Caco-2 (cell line): ENCODE measurements at regions not wholly inside any gene's neighbourhood (a gene's known extent, or its start where the extent isn't known, plus 50 kb on each side); places are given as distances from the start of the nearest gene placed in this dataset.

Source experiments
- BruUV-seq: library from RNA; stranded (reverse); fragments of 400-500 nt; replicated peaks from 2 replicates; lab custom pipeline; 2021; lab: Mats Ljungman, UMichigan
- CTCF ChIA-PET: fragments of 300-600 bp; sonication (Branson Sonifier 250); formaldehyde crosslinking; loops from one replicate; lab custom pipeline; 2022; ENCODE audit warnings: antibody characterized with exemption; lab: Charles Lee
- POLR2A ChIA-PET: fragments of 300-600 bp; sonication (Branson Sonifier 250); formaldehyde crosslinking; loops from one replicate; lab custom pipeline; 2022; ENCODE audit warnings: antibody characterized with exemption; lab: Charles Lee
- DNase-seq, 2 experiments: peaks; one replicate each; pipeline versions ENCODE4 v3.0.0 to v3.0.0-alpha.2; 2020 to 2022
- H3K27me3 ChIP-seq: replicated peaks from 2 replicates; pipeline ENCODE4 v1.6.0; 2011; ENCODE audit warnings: low read length; ENCODE audit not compliant: control insufficient read depth, insufficient read depth
- H3K36me3 ChIP-seq: 2 replicates; pipeline ENCODE4 v1.5.1; 2011; ENCODE audit warnings: low read length; ENCODE audit not compliant: control insufficient read depth, insufficient read depth
- H3K4me1 ChIP-seq: fragments of 250-450 bp; sonication (Bioruptor Pico); 2 replicates; pipeline ENCODE4 v1.5.1; 2020; ENCODE audit warnings: mild to moderate bottlenecking
- H3K4me3 ChIP-seq: 2 replicates; pipeline ENCODE4 v1.5.1; 2011; ENCODE audit warnings: low read depth, mild to moderate bottlenecking, control low read depth, low read length
- H3K9me3 ChIP-seq: fragments of 250-450 bp; sonication (Bioruptor Pico); 2 replicates; pipeline ENCODE4 v1.5.1; 2020; ENCODE audit warnings: mild to moderate bottlenecking, moderate library complexity
- H3K27ac Mint-ChIP-seq: one replicate; pipeline ENCODE4 v1.8.0; 2022; ENCODE audit warnings: mixed read lengths; ENCODE audit not compliant: unreplicated experiment
- H3K27me3 Mint-ChIP-seq: one replicate; pipeline ENCODE4 v1.8.0; 2022; ENCODE audit warnings: mixed read lengths; ENCODE audit not compliant: insufficient read depth, unreplicated experiment
- H3K36me3 Mint-ChIP-seq: one replicate; pipeline ENCODE4 v1.8.0; 2022; ENCODE audit warnings: mild to moderate bottlenecking, mixed read lengths; ENCODE audit not compliant: insufficient read depth, unreplicated experiment
- H3K4me1 Mint-ChIP-seq: one replicate; pipeline ENCODE4 v1.8.0; 2022; ENCODE audit warnings: low read depth, mixed read lengths; ENCODE audit not compliant: unreplicated experiment
- H3K4me3 Mint-ChIP-seq: one replicate; pipeline ENCODE4 v1.8.0; 2022; ENCODE audit warnings: mild to moderate bottlenecking, moderate library complexity, mixed read lengths; ENCODE audit not compliant: unreplicated experiment
- H3K9me3 Mint-ChIP-seq: one replicate; pipeline ENCODE4 v1.8.0; 2022; ENCODE audit warnings: mixed read lengths; ENCODE audit not compliant: unreplicated experiment
- CTCF ChIP-seq, 2 experiments: fragments of 200-600 bp in 1 of 2; IDR thresholded peaks; 1 replicate in 1 of 2; 2 replicates in 1 of 2; pipeline versions ENCODE4 v1.5.1 to v1.8.0; 2011 to 2022; ENCODE audit warnings: antibody characterized with exemption in 1 of 2, control low read depth in 1 of 2, inconsistent platforms in 1 of 2, low read depth in 1 of 2, low read length in 1 of 2, mild to moderate bottlenecking in 1 of 2, moderate library complexity in 1 of 2; ENCODE audit not compliant: insufficient read depth in 1 of 2, severe bottlenecking in 1 of 2, unreplicated experiment in 1 of 2
- intact Hi-C: fragments of 100-400 bp; cut with micrococcal nuclease; formaldehyde crosslinking; loops from one replicate; pipeline ENCODE4 v1.10.0; 2022; ENCODE audit not compliant: unreplicated experiment

- no peak for TF ChIP-seq CTCF (IDR thresholded peaks at IDR 0.05; ENCODE audit: insufficient read depth in 1 of 2, low read depth in 1 of 2, low read length in 1 of 2, severe bottlenecking in 1 of 2, unreplicated experiment in 1 of 2)
- H3K36me3 Mint-ChIP-seq: no peaks in the 10 kb centered on the region
- Histone ChIP-seq H3K9me3 (no peaks in the 10 kb centered on the region), H3K36me3 (no peaks in the 10 kb centered on the region), H3K27me3 (no peaks in the 10 kb centered on the region), H3K4me1 (no peaks in the 10 kb centered on the region), H3K4me3 (no peak overlapping the region)
- ChIA-PET CTCF (no interaction called here), POLR2A (no interaction called here)
- BruUV-seq: no TSS peak
- H3K27ac Mint-ChIP-seq: no peak overlapping the region
- H3K4me1 Mint-ChIP-seq: no peaks in the 10 kb centered on the region
- DNase-seq: no peak
- H3K27me3 Mint-ChIP-seq: no peaks in the 10 kb centered on the region
- H3K9me3 Mint-ChIP-seq: no peaks in the 10 kb centered on the region
- intact Hi-C loops: no loop called here
- H3K4me3 Mint-ChIP-seq: no peak overlapping the region
Measured at GRCh38 chr2:147740211-147740927, 104.5 kb upstream of the ACVR2A start.

DNA sequence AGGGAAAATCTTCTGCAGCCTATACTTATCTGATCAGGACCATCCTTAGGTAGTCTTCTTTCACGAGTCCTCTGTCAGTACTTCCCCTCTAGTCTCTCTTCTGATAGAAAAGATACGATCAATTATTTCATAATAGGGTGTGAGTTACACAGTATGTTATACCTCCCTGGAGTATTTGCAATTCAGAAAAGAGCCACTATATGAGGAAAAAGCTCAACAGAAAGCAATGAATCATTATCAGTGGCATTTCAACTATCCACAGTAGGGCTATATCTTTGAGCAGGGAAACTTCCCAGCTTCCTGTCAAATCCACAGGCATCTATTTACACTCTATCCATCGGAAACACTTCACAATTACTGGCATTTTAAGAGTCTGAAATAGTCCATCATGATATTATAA lies 105.3 kb upstream of the ACVR2A start:
- DNase-seq: no peak
- Histone ChIP-seq H3K27me3 (no peaks in the 10 kb centered on the region), H3K9me3 (no peaks in the 10 kb centered on the region), H3K4me3 (no peak overlapping the region), H3K36me3 (no peaks in the 10 kb centered on the region), H3K4me1 (no peaks in the 10 kb centered on the region)
- no peaks in the 10 kb centered on the region for H3K27me3 Mint-ChIP-seq
- H3K27ac Mint-ChIP-seq: no peak overlapping the region
- H3K4me1 Mint-ChIP-seq: no peaks in the 10 kb centered on the region
- no TSS peak for BruUV-seq
- no peak overlapping the region for H3K4me3 Mint-ChIP-seq
- CTCF ChIA-PET: no interaction called here
- intact Hi-C loops: no loop called here
- no peaks in the 10 kb centered on the region for H3K9me3 Mint-ChIP-seq
- POLR2A ChIA-PET: no interaction called here
- no peak for TF ChIP-seq CTCF (IDR thresholded peaks at IDR 0.05; ENCODE audit: insufficient read depth in 1 of 2, low read depth in 1 of 2, low read length in 1 of 2, severe bottlenecking in 1 of 2, unreplicated experiment in 1 of 2)
- no peaks in the 10 kb centered on the region for H3K36me3 Mint-ChIP-seq

- ChIA-PET POLR2A (no interaction called here), CTCF (no interaction called here)
- BruUV-seq: no TSS peak
- H3K4me3 Mint-ChIP-seq: no peak overlapping the region
- no peaks in the 10 kb centered on the region for H3K36me3 Mint-ChIP-seq
- H3K9me3 ChIP-seq: no peaks in the 10 kb centered on the region
- H3K4me3 ChIP-seq: no peak overlapping the region
- no peak for DNase-seq
- no peaks in the 10 kb centered on the region for H3K4me1 ChIP-seq
- no peaks in the 10 kb centered on the region for H3K9me3 Mint-ChIP-seq
- no peaks in the 10 kb centered on the region for H3K36me3 ChIP-seq
- H3K27me3 Mint-ChIP-seq: peaks cover 8% of the 10 kb centered on the region
- H3K4me1 Mint-ChIP-seq: peaks cover 8% of the 10 kb centered on the region
- no peaks in the 10 kb centered on the region for H3K27me3 ChIP-seq
- no peak for TF ChIP-seq CTCF (IDR thresholded peaks at IDR 0.05; ENCODE audit: insufficient read depth in 1 of 2, low read depth in 1 of 2, low read length in 1 of 2, severe bottlenecking in 1 of 2, unreplicated experiment in 1 of 2)
- intact Hi-C loops: no loop called here
- H3K27ac Mint-ChIP-seq: no peak overlapping the region
Measured at GRCh38 chr2:147718831-147719230, 126.0 kb upstream of the ACVR2A start.
